ENCODE measurements at regions not wholly inside any gene's neighbourhood (a gene's known extent, or its start where the extent isn't known, plus 50 kb on each side); places are given as distances from the start of the nearest gene placed in this dataset.

DNA sequence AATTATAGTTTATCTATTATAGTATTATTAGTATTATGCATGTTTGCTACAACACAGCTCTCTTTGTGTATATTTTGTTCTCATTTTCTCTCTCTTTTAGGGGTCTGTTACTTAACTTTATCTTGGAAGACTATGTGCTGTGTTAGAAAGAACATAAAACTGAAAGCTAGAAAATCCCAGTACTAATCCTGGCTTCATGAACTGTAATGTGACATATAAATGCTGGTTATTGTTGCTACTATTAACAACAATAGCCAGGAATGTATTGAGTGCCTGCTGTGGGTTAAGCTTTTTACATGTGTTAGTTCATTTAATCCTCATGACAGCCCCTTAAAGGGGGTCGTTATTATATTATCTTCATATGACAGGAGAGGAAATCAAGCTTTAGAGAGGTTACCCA lies 170.0 kb upstream of the DTNBP1 start:
- Mint-ChIP-seq H3K27ac (no peak overlapping the region), H3K9me3 (no peaks in the 10 kb centered on the region), H3K36me3 (no peaks in the 10 kb centered on the region), H3K4me1 (no peaks in the 10 kb centered on the region), H3K4me3 (no peak overlapping the region), H3K27me3 (peaks cover 0 to 7% (median 0%) of the 10 kb centered on the region in 5 donors)
- POLR2A ChIA-PET = interaction anchor here (1.1 kb wide), 1 partner anchor 16 kb away, joined by 3 read pairs; no protein-coding TSS in a partner anchor
- DNase-seq (no peak), ATAC-seq (no peak)

DNA sequence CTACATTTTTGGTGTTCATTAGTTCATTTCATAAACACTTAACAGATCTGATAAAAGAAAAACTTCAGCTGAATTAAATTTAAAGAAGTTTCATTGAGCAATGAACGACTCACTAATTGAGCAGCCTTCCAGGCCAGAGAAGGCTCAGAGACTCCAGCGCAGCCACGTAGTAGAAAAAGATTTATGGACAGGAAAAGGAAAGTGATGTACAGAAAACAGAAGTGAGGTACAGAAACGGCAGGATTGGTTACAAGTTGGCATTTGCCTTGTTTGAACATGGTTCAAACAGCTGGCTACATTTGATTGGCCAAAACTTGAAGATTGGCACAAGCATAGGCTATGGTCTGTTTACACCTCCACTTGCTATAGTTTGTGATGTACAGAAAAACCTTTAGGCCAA lies 166.3 kb upstream of the DTNBP1 start:
- peaks cover 0 to 18% (median 3%) of the 10 kb centered on the region in 5 donors for H3K27me3 Mint-ChIP-seq
- no peak overlapping the region for H3K4me3 Mint-ChIP-seq
- H3K36me3 Mint-ChIP-seq = peaks cover 0 to 2% (median 0%) of the 10 kb centered on the region in 3 donors
- no peaks in the 10 kb centered on the region for H3K9me3 Mint-ChIP-seq
- POLR2A ChIA-PET = no interaction called here
- DNase-seq (no peak), ATAC-seq (no peak)
- H3K4me1 Mint-ChIP-seq = peaks cover 0 to 2% (median 0%) of the 10 kb centered on the region in 4 donors
- H3K27ac Mint-ChIP-seq = peak overlapping the region in 1 of 10 donors; percentile 35

DNA sequence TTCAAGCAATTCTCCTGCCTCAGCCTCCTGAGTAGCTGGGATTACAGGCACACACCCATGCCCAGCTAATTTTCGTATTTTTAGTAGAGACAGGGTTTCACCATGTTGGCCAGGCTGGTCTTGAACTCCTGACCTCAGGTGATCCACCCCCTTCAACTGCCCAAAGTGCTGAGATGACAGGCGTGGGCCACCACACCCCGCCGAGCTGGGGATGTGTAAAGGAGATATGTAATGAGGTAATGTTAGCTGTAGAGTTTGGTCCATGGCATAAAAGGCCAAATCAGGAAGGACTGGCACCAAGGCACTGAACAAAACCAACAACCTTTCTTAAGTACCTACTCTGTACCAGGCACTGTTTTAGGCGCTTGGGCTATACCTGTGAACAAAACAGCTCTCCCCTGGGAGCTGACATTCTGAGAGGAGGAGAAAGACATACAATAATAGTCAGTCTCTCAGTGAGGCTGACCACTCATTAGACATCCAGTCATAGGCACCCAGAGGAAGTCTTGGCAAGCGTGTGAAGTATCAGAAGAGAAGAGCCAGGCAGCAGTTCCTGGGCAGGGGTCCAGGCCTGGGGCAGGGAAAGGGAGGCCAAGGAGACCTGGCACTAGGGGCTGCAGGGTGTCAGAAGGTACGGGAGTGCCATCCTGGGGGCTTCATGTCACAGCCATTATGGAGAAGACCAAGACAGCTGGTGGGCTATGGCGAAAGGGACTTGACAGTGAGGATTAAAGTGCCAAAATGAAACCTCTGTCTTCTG lies 164.8 kb upstream of the DTNBP1 start:
- DNase-seq = no peak
- Mint-ChIP-seq H3K27me3 (peaks cover 2 to 30% (median 5%) of the 10 kb centered on the region in 5 donors), H3K4me3 (no peak overlapping the region), H3K4me1 (peaks cover 0 to 2% (median 0%) of the 10 kb centered on the region in 4 donors), H3K27ac (peak overlapping the region in 1 of 10 donors; percentile 87), H3K36me3 (peaks cover 0 to 2% (median 0%) of the 10 kb centered on the region in 3 donors), H3K9me3 (no peaks in the 10 kb centered on the region)
- POLR2A ChIA-PET = no interaction called here
- no peak for ATAC-seq

DNA sequence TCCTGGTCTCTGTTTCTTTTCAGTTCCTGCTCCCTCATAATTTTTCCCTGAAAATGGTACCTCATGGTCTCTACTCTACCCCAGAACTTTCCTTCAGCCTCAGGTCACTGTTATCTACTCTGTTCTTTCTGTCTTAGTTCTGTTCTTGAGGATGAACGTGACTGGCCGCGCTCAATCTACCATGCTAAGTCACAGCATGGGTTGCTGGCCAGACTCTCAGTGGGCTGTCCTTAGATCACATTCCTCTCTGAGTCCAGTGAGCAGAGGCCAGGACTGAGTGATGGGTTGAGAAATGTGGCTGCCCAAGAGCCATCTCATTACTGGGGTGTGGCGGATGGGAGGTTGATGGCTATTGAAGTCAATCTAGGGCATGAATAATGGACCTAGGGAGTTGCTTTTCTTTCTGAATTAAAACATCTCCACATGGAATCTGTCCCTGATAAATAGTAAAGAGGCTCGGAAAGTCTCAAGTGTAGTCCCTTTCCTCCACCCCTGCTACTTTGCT lies 164.0 kb upstream of the DTNBP1 start:
- H3K36me3 Mint-ChIP-seq = peaks cover 0 to 2% (median 0%) of the 10 kb centered on the region in 3 donors

DNA sequence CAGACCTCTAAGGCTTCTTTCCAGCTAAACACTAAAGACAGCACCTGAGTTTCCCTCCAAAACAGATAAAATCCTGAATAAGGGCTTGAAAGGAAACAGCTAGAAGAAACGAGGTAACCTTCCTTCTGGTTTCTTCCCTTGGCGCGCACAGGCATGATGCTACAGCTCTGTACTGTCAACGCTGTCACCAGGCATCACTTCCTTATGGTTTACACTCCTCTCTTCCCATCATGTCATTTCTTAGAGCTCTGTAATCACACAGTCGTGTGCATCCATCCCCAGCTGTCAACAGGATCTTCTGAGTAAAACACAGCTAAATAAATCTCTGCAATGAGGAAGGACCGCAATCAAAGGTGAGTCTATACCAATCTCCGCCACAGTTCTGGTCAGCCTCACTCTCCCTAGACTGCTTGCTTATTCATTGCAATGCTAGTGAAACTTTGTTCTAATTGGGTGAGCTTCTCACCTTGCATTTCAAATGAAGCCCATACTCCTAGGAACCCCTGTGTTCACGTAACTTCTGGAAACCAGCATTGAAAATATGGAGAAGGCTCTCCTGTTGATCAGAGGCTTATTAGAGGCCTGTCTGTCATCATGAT lies 162.6 kb upstream of the DTNBP1 start:
- Mint-ChIP-seq H3K4me1 (peaks cover 0 to 2% (median 0%) of the 10 kb centered on the region in 4 donors), H3K9me3 (no peaks in the 10 kb centered on the region), H3K4me3 (no peak overlapping the region), H3K27ac (no peak overlapping the region), H3K27me3 (peaks cover 2 to 31% (median 5%) of the 10 kb centered on the region in 5 donors), H3K36me3 (peaks cover 0 to 2% (median 0%) of the 10 kb centered on the region in 3 donors)
- POLR2A ChIA-PET = no interaction called here
- DNase-seq (no peak), ATAC-seq (no peak)

More for the DNA sequence above, 164.0 kb upstream of the DTNBP1 start:
- no peak for DNase-seq
- Mint-ChIP-seq H3K27me3 (peaks cover 2 to 31% (median 5%) of the 10 kb centered on the region in 5 donors), H3K4me3 (no peak overlapping the region), H3K27ac (no peak overlapping the region), H3K4me1 (peaks cover 0 to 2% (median 0%) of the 10 kb centered on the region in 4 donors), H3K9me3 (no peaks in the 10 kb centered on the region)
- POLR2A ChIA-PET = no interaction called here
- ATAC-seq = no peak

DNA sequence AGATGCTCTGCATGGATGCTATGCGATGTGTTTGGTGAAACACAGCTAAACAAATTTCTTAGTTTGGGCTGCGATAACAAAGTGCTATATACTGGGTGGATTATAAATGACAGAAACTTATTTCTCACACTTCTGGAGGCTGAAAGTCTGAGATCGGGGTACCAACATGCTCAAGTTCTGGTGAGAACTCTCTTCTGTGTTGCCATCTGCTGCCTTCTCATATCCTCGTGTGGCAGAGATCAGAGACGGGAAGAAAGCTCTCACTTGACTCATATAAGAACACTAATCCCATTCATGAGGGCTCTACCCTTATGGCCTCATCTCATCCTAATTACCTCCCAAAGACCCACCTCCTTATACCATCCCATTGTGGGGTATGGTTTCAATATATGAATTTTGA lies 162.0 kb upstream of the DTNBP1 start:
- POLR2A ChIA-PET = no interaction called here

DNA sequence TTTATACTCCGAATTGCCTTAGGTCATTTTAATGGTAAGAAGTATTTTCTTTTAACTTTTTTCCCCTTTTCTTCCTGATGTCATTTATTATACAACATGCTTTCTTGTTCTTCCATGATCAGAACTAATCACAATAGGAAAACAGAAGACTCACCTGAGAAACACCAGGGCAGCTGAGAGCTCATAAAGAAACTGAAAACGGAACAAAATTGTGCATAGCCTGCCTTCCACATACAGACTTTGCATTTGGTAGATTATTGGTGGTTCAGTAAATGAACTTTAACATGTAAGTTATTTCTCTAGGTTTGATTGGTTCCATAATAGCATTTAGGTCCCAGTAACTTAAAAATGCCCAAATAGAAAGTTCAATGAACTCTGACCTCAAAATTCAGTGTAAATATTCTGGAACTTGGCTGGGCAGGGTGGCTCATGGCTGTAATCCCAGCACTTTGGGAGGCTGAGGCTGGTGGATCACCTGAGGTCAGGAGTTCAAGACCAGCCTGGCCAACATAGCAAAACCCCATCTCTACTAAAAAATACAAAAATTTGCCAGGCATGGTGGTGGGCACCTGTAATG lies 161.1 kb upstream of the DTNBP1 start:
- H3K27ac Mint-ChIP-seq = no peak overlapping the region
- no peak overlapping the region for H3K4me3 Mint-ChIP-seq
- no peaks in the 10 kb centered on the region for H3K9me3 Mint-ChIP-seq
- DNase-seq (no peak), ATAC-seq (no peak)
- H3K27me3 Mint-ChIP-seq = peaks cover 2 to 33% (median 5%) of the 10 kb centered on the region in 5 donors
- H3K4me1 Mint-ChIP-seq = peaks cover 0 to 2% (median 0%) of the 10 kb centered on the region in 4 donors
- H3K36me3 Mint-ChIP-seq = peaks cover 0 to 2% (median 0%) of the 10 kb centered on the region in 3 donors
- POLR2A ChIA-PET = no interaction called here

More for the DNA sequence above, 162.0 kb upstream of the DTNBP1 start:
- Mint-ChIP-seq H3K36me3 (peaks cover 0 to 2% (median 0%) of the 10 kb centered on the region in 3 donors), H3K4me1 (peaks cover 0 to 2% (median 0%) of the 10 kb centered on the region in 4 donors), H3K27me3 (peaks cover 2 to 33% (median 5%) of the 10 kb centered on the region in 5 donors), H3K9me3 (no peaks in the 10 kb centered on the region), H3K27ac (no peak overlapping the region), H3K4me3 (no peak overlapping the region)
- ATAC-seq (no peak), DNase-seq (no peak)

DNA sequence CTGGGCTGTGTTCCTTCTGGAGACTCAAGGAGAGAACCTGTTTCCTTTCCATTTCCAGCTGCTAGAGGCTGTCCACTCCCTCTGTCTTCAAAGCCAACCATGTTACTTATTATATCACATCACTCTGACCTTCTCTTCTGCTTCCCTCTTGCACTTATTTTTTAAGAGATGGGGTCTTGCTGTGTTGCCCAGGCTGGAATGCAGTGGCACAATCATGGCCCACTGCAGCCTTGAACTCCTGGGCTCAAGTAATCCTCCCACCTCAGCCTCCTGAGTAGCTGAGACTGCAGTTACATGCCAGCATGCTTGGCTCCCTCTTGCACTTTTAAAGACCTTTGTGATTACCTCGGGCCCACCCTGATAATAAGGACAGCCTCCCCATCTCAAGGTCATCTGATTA lies 160.0 kb upstream of the DTNBP1 start:
- peaks cover 0 to 2% (median 0%) of the 10 kb centered on the region in 4 donors for H3K4me1 Mint-ChIP-seq
- H3K9me3 Mint-ChIP-seq = no peaks in the 10 kb centered on the region
- H3K27ac Mint-ChIP-seq = no peak overlapping the region
- ATAC-seq (no peak), DNase-seq (no peak)
- H3K4me3 Mint-ChIP-seq = no peak overlapping the region
- H3K36me3 Mint-ChIP-seq = peaks cover 0 to 2% (median 0%) of the 10 kb centered on the region in 3 donors
- peaks cover 2 to 33% (median 5%) of the 10 kb centered on the region in 5 donors for H3K27me3 Mint-ChIP-seq
- POLR2A ChIA-PET = no interaction called here

DNA sequence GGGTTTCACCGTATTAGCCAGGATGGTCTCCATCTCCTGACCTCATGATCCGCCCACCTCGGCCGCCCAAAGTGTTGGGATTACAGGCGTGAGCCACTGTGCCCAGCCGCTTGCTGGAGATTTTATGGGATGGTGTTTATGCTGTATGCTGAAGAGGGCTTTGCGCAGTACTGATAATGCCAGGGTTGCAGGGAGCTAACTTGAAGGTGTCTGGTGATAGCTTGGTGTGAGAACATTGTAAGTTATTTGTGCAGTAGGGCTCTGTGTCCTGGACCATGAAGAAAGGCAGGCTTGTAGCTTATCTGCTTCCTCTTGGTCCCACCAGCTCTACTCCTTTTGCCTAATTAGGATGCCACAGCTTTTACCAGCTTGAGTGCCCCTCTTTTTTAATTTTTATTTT lies 157.0 kb upstream of the DTNBP1 start:
- no peak for ATAC-seq
- Mint-ChIP-seq H3K27me3 (peaks cover 4 to 24% (median 5%) of the 10 kb centered on the region in 5 donors), H3K4me3 (no peak overlapping the region), H3K4me1 (no peaks in the 10 kb centered on the region), H3K27ac (no peak overlapping the region), H3K36me3 (no peaks in the 10 kb centered on the region), H3K9me3 (no peaks in the 10 kb centered on the region)
- DNase-seq = no peak
- POLR2A ChIA-PET = no interaction called here

DNA sequence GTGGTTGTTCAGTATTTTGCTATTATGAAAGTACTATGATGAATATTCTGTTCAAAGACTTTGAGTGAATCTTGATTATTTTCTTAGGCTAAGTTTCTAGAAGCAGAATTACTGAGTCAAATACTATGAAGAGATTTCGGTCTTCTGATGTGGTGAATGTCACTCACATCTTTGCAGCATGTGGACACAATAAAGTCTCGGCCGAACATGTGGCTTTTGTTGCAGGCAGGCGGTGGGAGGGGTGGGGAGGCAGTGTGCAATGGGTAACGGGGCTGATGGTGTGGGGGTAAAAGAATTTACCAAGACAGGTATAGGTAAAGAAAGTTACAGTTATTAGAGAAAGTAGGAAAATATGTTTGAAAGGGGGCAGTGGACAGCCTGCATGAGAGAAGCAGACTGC lies 156.4 kb upstream of the DTNBP1 start:
- Mint-ChIP-seq H3K27ac (no peak overlapping the region), H3K27me3 (peaks cover 4 to 24% (median 6%) of the 10 kb centered on the region in 5 donors), H3K4me1 (no peaks in the 10 kb centered on the region), H3K9me3 (no peaks in the 10 kb centered on the region), H3K4me3 (no peak overlapping the region), H3K36me3 (no peaks in the 10 kb centered on the region)
- ATAC-seq (no peak), DNase-seq (no peak)
- POLR2A ChIA-PET = no interaction called here

DNA sequence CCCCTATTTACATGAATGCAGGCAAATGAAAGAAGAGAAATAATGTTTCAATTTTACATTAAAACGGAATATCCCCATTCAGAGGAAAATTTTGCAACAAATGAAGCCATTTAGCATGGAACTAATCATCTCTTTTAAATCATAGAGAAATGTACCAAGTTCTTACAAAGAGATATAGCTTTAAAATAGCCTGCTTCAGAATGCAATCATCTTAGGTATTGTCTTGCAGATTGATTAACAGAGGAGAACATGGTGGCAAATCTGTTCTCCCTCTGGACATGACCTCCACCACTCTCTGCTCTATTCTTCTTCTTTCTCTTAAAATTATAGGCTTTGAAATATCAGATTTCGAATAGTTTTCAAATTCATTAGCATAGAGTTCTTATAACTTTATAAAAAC lies 155.7 kb upstream of the DTNBP1 start:
- Mint-ChIP-seq H3K36me3 (no peaks in the 10 kb centered on the region), H3K9me3 (no peaks in the 10 kb centered on the region), H3K27me3 (peaks cover 4 to 20% (median 7%) of the 10 kb centered on the region in 5 donors), H3K4me1 (peaks cover 0 to 2% (median 0%) of the 10 kb centered on the region in 4 donors), H3K4me3 (no peak overlapping the region), H3K27ac (no peak overlapping the region)
- DNase-seq (no peak), ATAC-seq (no peak)
- POLR2A ChIA-PET = no interaction called here

DNA sequence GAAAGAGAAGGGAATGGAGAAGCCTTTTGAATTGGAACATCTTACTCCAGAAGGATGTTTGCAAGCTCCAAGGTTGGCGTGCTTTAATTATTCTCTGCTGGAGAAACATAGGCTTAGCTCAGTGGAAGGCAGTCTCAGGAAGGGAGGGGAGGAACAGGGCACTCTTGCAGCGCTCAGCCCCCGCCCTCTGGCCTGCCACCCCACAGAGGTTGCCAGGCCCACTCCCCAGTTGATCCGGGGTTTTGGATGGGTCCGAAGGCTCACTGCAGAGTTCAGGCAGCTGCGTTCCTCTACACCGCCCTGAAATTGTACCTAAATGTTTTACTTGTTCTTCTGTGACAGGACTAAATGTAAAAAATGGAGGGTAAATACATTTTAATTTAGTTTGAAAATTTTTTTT lies 155.2 kb upstream of the DTNBP1 start:
- DNase-seq (no peak), ATAC-seq (no peak)
- Mint-ChIP-seq H3K36me3 (no peaks in the 10 kb centered on the region), H3K27ac (no peak overlapping the region), H3K9me3 (no peaks in the 10 kb centered on the region), H3K27me3 (peaks cover 4 to 16% (median 7%) of the 10 kb centered on the region in 5 donors), H3K4me3 (no peak overlapping the region), H3K4me1 (peaks cover 0 to 2% (median 0%) of the 10 kb centered on the region in 4 donors)
- POLR2A ChIA-PET = no interaction called here

DNA sequence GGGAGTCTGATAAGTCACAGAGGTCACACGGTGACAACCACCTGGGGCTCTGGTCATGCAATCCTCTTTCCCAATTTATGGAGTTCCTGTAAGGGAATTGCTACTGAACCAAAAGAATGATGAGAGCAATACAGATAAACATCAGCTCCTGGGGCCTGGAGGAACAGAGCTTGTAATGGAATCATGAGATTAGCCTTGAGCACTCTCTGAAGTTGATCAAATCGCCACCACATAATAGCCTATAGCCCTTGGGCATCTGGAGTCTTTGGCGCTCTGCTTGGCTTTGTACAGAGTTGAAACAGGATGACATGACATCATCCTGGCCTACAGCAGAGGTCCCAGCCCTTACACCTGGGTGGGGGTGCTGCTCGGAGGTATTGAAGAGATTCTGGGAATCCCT lies 154.3 kb upstream of the DTNBP1 start:
- ATAC-seq (no peak), DNase-seq (no peak)
- Mint-ChIP-seq H3K9me3 (no peaks in the 10 kb centered on the region), H3K36me3 (no peaks in the 10 kb centered on the region), H3K4me3 (no peak overlapping the region), H3K4me1 (peaks cover 0 to 2% (median 0%) of the 10 kb centered on the region in 4 donors), H3K27ac (no peak overlapping the region), H3K27me3 (peaks cover 1 to 13% (median 7%) of the 10 kb centered on the region in 5 donors)
- POLR2A ChIA-PET = no interaction called here

Measured in naive thymus-derived CD8-positive, alpha-beta T cell (primary cell).